ENCODE measurements at regions not wholly inside any gene's neighbourhood (a gene's known extent, or its start where the extent isn't known, plus 50 kb on each side); places are given as distances from the start of the nearest gene placed in this dataset.

DNA sequence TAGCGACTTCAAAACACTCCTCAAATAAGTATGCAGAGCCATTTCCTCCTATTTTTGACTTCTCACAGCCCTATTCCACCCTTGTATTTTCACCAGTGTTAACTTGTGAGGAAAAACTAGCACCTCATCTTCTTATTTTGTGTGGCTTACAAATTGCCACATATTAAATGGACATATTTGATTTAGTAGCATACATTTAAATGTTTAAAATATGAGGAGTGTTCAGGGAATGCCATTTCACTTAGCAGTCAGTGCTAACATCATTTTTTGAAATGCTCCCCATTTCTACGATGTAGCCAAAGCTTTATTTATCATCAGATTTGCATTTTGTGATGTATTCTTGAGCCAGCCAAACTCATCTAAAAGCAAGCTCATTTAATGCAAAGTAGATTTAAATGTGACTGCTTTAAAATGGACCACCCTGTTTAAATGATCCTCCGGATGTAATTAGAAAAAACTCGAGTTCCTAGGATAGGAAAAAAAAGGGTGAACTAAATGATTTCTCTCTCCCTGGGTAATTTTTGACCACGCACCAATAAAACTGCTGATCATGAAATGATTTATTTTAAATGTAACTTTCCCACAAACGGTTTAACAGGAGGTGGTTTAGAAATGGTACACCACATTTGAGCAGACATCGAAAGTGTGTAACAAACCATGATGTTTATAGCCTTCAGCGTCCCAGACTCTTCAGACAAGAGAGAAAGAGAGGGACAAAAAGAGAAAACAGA, 172.6 kb downstream of the CD83 start (continued):
- TF ChIP-seq, protein P1, sequence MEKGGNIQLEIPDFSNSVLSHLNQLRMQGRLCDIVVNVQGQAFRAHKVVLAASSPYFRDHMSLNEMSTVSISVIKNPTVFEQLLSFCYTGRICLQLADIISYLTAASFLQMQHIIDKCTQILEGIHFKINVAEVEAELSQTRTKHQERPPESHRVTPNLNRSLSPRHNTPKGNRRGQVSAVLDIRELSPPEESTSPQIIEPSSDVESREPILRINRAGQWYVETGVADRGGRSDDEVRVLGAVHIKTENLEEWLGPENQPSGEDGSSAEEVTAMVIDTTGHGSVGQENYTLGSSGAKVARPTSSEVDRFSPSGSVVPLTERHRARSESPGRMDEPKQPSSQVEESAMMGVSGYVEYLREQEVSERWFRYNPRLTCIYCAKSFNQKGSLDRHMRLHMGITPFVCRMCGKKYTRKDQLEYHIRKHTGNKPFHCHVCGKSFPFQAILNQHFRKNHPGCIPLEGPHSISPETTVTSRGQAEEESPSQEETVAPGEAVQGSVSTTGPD (CRISPR knock-in tag; IDR thresholded peaks at IDR 0.05): no peak
- no peak for TF ChIP-seq PCBP1 (IDR thresholded peaks at IDR 0.05; ENCODE audit: borderline replicate concordance, low read depth, low read length)
- TF ChIP-seq MTF2 (CRISPR knock-in tag; IDR thresholded peaks at IDR 0.05; ENCODE audit: borderline replicate concordance): no peak
- no peak for TF ChIP-seq ZNF788 (CRISPR knock-in tag; IDR thresholded peaks at IDR 0.05; ENCODE audit: borderline replicate concordance)
- TF ChIP-seq KDM5B (CRISPR knock-in tag; IDR thresholded peaks at IDR 0.05; ENCODE audit: borderline replicate concordance): no peak
- no peak for TF ChIP-seq EHMT2 (IDR thresholded peaks at IDR 0.05; ENCODE audit: borderline replicate concordance, low read depth, low read length)
- no peak for TF ChIP-seq ZNF652 (CRISPR knock-in tag; IDR thresholded peaks at IDR 0.05; ENCODE audit: borderline replicate concordance, low read depth)
- TF ChIP-seq KDM2A (CRISPR knock-in tag; IDR thresholded peaks at IDR 0.05; ENCODE audit: borderline replicate concordance, low read depth): no peak

DNA sequence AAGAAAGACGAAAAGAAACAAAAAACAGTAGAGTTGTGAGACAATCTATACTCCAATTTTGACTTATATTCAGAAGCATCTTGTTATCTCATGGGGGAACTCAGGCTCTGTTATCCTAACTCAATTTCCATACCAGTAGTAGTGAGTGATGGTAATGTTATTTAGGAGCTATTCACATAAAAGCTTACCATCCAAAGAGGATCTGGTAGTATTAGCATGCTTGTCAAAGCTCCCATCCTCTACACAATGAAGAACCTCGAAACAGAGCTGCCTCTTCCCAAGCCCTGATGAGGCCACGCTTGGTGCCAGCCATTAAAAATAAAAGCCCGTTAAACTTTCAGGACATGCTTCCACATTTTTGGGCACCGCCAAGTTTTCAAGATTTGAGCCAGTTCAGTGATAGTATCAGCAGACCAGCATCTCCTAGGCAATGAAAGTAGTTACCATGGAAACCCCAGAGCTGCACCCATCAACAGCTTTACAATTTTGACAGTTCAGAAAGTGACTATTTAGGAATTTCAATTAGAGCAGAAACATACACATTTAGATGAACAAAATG, 173.3 kb downstream of the CD83 start:
- no peaks in the 10 kb centered on the region for H4K20me1 ChIP-seq (ENCODE audit: insufficient read depth, low read length)
- CTCF ChIA-PET (ENCODE audit: low intra/inter-chr PET ratio, low total read pairs): no interaction called here
- ATAC-seq: no peak
- no peaks in the 10 kb centered on the region for H3K79me2 ChIP-seq (ENCODE audit: insufficient read depth, low read length)
- H3K4me3 ChIP-seq (replicated peaks in 1 of 3; ENCODE audit: insufficient read depth in 1 of 3, low read depth in 2 of 3, low read length in 3 of 3): no peak overlapping the region
- intact Hi-C loops (cut with micrococcal nuclease; ENCODE audit: unreplicated experiment) (no loop called here), in situ Hi-C loops (cut with HindIII; ENCODE audit: extremely low pct_ligation_motif_present, low pct_unique_long_range_greater_than_20kb) (no loop called here)
- H2AFZ ChIP-seq (ENCODE audit: low read length): no peak overlapping the region
- no TSS peak for BruUV-seq (replicated peaks)
- WGBS (ENCODE audit: low lambda C conversion rate): 35% methylated on average over 5 of the region's 5 CpGs
- FAIRE-seq: no peak
- no peaks in the 10 kb centered on the region for H3K36me3 ChIP-seq (replicated peaks in 1 of 2; ENCODE audit: control insufficient read depth in 1 of 2, insufficient read depth in 2 of 2, low read length in 2 of 2)
- no peaks in the 10 kb centered on the region for H3K4me1 ChIP-seq (ENCODE audit: insufficient read depth, low read length)
- no peaks in the 10 kb centered on the region for H3K9me3 ChIP-seq (ENCODE audit: low read length)
- POLR2A ChIA-PET: no interaction called here
- no peak overlapping the region for H3K4me2 ChIP-seq (ENCODE audit: low read depth, low read length)
- DNase-seq (ENCODE audit: low spot score): no peak
- H3K27ac ChIP-seq (ENCODE audit: extremely low read length, insufficient read depth, low read length): no peak overlapping the region
- no peak overlapping the region for H3K9ac ChIP-seq (ENCODE audit: insufficient read depth, low read depth, low read length)
- H3K27me3 ChIP-seq (ENCODE audit: control insufficient read depth in 1 of 2, insufficient read depth in 2 of 2, low read length in 2 of 2): 0 out of 5 replicates have a peak, but pooled peaks cover 0 to 2% of the 10 kb centered on the region in 2 experiments
- TF ChIP-seq GTF2F1 (IDR thresholded peaks at IDR 0.05; ENCODE audit: low read length) (no peak), ZNF713 (CRISPR knock-in tag; IDR thresholded peaks at IDR 0.05) (no peak), ZSCAN30 (CRISPR knock-in tag; IDR thresholded peaks at IDR 0.05) (no peak), RXRA (CRISPR knock-in tag; IDR thresholded peaks at IDR 0.05) (no peak), SCMH1 (CRISPR knock-in tag; IDR thresholded peaks at IDR 0.05; ENCODE audit: borderline replicate concordance) (no peak)
- TF ChIP-seq, protein P2, sequence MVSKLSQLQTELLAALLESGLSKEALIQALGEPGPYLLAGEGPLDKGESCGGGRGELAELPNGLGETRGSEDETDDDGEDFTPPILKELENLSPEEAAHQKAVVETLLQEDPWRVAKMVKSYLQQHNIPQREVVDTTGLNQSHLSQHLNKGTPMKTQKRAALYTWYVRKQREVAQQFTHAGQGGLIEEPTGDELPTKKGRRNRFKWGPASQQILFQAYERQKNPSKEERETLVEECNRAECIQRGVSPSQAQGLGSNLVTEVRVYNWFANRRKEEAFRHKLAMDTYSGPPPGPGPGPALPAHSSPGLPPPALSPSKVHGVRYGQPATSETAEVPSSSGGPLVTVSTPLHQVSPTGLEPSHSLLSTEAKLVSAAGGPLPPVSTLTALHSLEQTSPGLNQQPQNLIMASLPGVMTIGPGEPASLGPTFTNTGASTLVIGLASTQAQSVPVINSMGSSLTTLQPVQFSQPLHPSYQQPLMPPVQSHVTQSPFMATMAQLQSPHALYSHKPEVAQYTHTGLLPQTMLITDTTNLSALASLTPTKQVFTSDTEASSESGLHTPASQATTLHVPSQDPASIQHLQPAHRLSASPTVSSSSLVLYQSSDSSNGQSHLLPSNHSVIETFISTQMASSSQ (IDR thresholded peaks at IDR 0.05; ENCODE audit: low read depth): no peak
- TF ChIP-seq, protein P2 (CRISPR knock-in tag; IDR thresholded peaks at IDR 0.05; ENCODE audit: borderline replicate concordance): no peak
- TF ChIP-seq, protein P3, sequence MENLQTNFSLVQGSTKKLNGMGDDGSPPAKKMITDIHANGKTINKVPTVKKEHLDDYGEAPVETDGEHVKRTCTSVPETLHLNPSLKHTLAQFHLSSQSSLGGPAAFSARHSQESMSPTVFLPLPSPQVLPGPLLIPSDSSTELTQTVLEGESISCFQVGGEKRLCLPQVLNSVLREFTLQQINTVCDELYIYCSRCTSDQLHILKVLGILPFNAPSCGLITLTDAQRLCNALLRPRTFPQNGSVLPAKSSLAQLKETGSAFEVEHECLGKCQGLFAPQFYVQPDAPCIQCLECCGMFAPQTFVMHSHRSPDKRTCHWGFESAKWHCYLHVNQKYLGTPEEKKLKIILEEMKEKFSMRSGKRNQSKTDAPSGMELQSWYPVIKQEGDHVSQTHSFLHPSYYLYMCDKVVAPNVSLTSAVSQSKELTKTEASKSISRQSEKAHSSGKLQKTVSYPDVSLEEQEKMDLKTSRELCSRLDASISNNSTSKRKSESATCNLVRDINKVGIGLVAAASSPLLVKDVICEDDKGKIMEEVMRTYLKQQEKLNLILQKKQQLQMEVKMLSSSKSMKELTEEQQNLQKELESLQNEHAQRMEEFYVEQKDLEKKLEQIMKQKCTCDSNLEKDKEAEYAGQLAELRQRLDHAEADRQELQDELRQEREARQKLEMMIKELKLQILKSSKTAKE (CRISPR knock-in tag; IDR thresholded peaks at IDR 0.05; ENCODE audit: borderline replicate concordance): no peak

All from HepG2 (cell line).